ENCODE measurements at regions not wholly inside any gene's neighbourhood (a gene's known extent, or its start where the extent isn't known, plus 50 kb on each side); places are given as distances from the start of the nearest gene placed in this dataset.

DNA sequence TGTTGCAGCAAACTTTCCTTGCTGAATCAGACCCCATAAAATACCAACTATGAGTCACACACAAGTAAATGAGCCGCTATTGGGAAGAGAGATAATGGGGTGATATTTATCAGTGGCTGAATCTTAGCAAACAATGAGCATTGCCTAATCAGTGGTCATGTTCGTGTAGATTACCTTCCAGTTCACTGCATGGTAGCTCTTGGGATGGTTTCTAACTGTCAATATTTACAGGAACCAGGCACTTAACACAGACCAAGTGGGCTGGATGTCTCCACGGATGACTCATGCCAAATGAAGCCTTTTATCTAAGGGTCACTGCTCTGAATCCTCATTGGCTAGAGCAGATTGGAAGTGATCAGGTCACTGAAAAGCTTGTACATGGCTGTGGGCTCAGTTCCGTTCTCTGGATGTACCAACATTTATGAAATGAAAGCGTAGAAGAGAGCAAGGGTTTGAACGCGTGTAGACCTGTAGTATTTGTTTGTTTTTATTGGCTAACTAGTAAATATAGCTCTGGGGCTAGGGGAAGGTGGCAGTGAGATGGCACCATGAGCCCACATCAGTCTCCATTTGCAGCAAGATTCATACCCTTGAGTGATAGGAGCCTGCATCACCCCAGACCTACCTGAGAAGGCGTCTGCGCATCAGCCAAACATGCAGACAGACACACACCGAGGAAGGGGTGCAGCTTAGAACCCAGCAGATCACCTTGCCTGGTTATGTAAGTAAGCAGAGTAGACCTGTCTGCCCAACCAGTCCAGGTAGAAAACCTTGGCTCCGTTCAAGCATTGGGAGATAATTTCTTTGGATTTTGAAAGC, 153.3 kb downstream of the TOMM20 start:
- no peak for DNase-seq (ENCODE audit: low read depth)

DNA sequence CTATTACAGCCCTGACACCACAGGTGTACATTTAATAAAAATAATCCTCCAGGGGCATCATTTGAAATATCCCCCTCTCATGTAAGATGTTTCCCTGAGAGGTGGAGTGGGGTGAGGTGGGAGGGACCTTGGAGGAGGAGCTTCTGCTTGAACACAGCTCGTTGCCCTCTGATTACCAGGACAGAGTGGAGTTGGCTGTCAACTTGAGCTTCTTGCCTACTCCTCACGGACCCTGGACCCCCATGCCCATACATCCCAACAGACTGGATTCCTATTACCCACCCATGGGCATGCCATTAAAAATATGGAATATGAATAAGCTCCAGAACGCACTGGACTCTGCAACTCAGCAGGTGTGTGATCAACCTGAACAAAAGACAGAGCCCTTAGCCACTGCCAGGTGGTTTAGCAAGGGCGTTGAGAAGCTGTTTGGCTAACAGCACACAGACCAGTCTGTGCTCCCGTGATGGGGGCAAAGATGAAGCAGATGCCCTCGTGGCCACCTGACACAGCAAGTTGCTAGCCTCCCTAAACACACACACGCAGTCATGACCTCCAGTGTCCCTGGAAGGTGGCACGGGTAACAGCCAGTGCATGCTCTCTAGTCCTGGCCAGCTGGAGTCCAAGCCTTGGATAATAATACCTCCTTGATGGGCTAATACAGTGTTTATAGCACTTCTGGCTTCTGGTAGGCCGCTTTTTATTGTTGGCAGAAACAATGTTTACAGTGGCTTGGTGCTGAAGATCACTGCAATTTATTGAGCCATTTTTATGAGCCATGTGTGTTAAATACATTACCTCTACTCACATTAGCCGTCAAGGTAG, 155.0 kb downstream of the TOMM20 start:
- DNase-seq (ENCODE audit: low read depth): no peak

DNA sequence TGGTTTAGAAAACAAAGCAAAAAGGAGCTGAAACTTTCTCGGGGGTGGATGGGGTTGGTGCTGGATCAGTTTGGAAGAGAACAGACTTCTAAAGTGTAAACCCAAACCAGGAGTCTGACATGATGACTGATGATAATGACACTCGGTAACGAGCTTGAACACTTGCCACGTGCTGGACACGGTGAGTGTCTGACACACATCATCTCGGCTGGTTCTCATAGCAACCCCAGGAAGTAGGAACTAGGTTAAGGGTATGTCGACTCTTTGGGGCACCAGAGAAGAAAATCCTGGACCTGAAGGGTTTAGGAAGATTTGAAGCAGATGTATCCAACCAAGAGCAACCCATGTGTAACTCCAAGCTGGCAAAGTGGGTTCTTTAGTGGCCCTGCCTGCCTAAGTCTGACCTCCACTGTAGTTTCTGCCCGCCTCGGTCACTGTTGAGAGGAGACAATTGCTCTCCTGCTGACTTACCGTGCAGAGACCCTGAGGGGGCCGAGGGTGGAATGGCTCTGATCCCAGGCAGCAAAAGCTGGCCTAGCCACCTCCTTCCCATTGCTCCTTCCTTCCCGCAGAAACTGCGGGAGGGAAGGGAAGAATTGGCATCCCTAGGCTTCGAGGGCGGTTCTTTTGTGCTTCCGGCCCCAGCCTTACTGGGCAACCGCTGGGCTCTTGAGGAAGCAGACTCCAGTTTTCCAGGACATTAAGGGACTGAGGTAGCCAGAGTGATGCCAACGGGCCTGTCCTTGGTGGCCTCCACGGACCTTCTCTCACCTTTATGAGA, 156.0 kb downstream of the TOMM20 start:
- DNase-seq (ENCODE audit: low read depth): no peak

- no peak for DNase-seq (ENCODE audit: low read depth)
Measured at GRCh38 chr1:234971586-234972297, 156.9 kb downstream of the TOMM20 start.

DNA sequence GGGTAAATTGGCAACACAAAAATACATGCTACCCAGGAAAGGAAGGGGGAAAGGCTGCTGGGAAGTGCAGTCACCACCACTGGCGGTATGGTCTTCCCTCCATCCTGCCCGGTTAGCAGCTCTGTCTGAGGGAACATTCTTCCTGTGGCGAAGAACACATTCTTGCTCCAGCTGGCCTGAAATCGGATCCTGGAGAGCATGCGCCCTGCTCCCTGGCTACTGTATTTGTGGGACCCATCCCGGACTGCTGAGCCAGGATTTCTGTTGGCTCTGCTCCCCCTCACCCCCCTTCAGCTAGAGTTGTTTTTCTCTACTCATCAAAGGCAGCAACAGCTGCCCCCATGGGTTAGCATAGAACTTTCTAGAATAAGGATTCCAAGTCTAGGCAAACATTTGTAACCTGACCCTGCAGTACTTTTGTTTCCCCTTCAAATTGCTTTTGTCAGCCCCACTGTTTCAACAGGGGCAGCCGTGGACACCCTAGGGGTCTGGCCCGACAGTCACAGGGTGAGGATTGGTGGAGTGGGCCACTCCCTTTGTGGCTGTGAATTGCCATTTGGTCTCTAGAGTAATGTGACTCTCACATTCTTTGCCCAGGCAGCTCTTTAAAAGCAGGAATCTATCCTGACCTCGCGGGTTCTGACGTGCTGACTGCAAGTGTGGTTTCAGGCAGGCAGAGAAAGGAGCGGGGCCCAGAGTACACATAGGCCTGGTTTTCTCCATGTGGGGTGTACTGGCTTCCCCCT, 157.7 kb downstream of the TOMM20 start:
- no peak for DNase-seq (ENCODE audit: low read depth)

- DNase-seq (ENCODE audit: low read depth): no peak
Measured at GRCh38 chr1:234970401-234970730, 158.3 kb downstream of the TOMM20 start.

GRCh38 chr1:234969581-234970400, 158.8 kb downstream of the TOMM20 start:
- no peak for DNase-seq (ENCODE audit: low read depth)

DNA sequence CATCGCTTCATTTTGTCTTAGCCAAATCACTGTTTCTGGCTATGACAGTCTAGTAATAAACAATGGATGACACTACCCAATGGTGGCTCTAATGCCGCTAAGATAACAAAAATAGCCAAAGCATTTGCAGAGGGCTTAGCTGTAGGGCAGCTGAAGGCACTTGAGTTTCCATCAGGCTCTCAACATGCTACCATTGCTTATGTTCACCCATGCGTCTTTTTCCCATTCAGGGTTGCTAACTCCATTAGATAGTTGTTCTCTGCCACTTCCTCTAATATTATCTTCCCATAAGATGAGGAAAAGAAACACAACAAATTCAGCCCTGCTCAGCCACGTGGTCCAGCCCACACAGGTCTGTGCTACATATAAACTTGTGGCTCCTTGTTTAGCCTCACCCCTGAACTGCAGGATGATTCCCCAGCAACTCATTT, 159.6 kb downstream of the TOMM20 start:
- no peak for DNase-seq (ENCODE audit: low read depth)

DNA sequence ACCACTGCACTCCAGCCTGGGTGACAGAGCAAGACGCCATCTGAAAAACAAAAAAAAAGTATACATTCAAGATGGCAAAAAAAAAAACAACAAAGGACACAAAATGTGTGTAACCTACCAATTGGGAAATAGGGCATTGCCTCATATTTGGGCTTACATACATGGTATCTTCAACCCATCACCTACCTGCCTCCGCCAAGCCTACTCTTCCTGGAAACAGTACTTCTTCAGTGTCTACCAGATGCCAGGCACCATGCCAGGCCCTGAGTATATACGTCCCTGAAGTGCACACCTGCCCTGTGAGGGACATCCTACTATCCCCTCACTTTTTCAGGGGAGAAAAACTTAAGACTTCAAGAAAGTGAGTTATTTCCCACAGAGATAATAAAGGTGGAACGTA, 160.2 kb downstream of the TOMM20 start:
- no peak for DNase-seq (ENCODE audit: low read depth)

GRCh38 chr1:234967121-234967520, 161.5 kb downstream of the TOMM20 start:
- no peak for DNase-seq (ENCODE audit: low read depth)

GRCh38 chr1:234965111-234965510, 163.5 kb downstream of the TOMM20 start:
- DNase-seq (ENCODE audit: low read depth): no peak

- no peak for DNase-seq (ENCODE audit: low read depth)
Measured at GRCh38 chr1:234963904-234964702, 164.5 kb downstream of the TOMM20 start.

DNA sequence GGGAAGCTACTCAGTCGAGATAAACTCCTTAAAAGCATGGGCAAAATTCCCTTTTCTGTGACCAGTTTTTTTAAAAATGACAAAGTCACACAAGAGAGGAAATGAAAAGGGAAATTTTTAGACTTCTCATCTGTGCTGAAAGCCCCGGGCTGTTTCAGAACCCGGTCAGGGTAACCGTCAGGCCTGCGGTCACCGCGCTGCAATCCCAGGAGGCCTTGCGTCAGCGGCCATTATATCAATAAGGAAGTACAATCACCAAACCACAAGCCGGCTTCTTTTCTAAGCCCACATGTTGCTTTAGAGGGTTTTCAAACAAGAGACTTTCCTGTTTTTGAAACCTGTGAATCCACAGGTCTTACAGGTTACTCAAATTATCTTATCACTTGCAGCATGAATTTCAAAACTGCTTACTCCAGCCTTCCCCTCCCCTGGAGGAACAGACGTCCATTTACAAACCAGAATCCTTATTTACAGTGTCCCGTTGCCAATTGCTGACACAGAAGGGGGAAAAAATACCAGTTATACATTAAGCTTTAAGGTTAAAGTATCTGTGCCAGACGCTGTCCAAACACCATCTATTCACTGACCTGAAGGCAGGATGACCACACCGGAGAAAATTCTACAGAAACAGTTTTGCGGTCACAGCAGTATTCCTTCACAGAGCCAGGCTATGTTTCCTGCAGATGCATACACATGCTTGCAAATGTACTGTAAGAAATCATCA, 165.3 kb downstream of the TOMM20 start:
- peak; percentile 69 for DNase-seq (ENCODE audit: low read depth)

GRCh38 chr1:234962340-234962989, 166.2 kb downstream of the TOMM20 start:
- DNase-seq (ENCODE audit: low read depth): no peak

GRCh38 chr1:234961456-234962339, 166.9 kb downstream of the TOMM20 start:
- DNase-seq (ENCODE audit: low read depth): no peak

GRCh38 chr1:234960722-234961455, 167.7 kb downstream of the TOMM20 start:
- no peak for DNase-seq (ENCODE audit: low read depth)

Data from activated T-helper 1 cell treated with Interleukin-2 at 50 U/mL for 16 hours (primary cell).